A673 (cell line): ENCODE measurements at regions not wholly inside any gene's neighbourhood (a gene's known extent, or its start where the extent isn't known, plus 50 kb on each side); places are given as distances from the start of the nearest gene placed in this dataset.
"Not testable (repeated sequence)": the region's sequence is repeated elsewhere in the genome, so short reads cannot be mapped to it uniquely, and the experiment has no call there.

Experiments used
- BruUV-seq: library from RNA; stranded (reverse); fragments of 400-500 nt; replicated peaks from 2 replicates; lab custom pipeline; 2021; lab: Mats Ljungman, UMichigan
- CTCF ChIA-PET: fragments of 300-600 bp; sonication (Branson Sonifier 250); formaldehyde crosslinking; loops from one replicate; lab custom pipeline; 2022; ENCODE audit warnings: antibody characterized with exemption; lab: Charles Lee
- POLR2A ChIA-PET: fragments of 300-600 bp; sonication (Branson Sonifier 250); formaldehyde crosslinking; loops from one replicate; lab custom pipeline; 2022; ENCODE audit warnings: antibody characterized with exemption; ENCODE audit not compliant: low non-redundant PET; lab: Charles Lee
- DNase-seq: peaks from one replicate; pipeline ENCODE4 v3.0.0-alpha.2; 2015; ENCODE audit warnings: low spot score
- H3K27ac ChIP-seq: fragments of 200-600 bp; sonication (generic); 2 replicates; pipeline ENCODE4 v1.5.1; 2016; ENCODE audit warnings: mixed run types, low read depth, mild to moderate bottlenecking, mixed read lengths, antibody characterized with exemption, low read length; ENCODE audit not compliant: poor library complexity, severe bottlenecking
- H3K27me3 ChIP-seq: fragments of 200-600 bp; sonication (generic); replicated peaks from 2 replicates; pipeline ENCODE4 v1.6.1; 2017; ENCODE audit warnings: mixed run types, low read depth, mild to moderate bottlenecking, mixed read lengths, antibody characterized with exemption, low read length; ENCODE audit not compliant: insufficient read depth, poor library complexity
- H3K36me3 ChIP-seq: fragments of 200-600 bp; sonication (generic); 2 replicates; pipeline ENCODE4 v1.6.1; 2016; ENCODE audit warnings: mixed run types, mild to moderate bottlenecking, mixed read lengths, antibody characterized with exemption, low read length; ENCODE audit not compliant: insufficient read depth, poor library complexity, severe bottlenecking
- H3K4me1 ChIP-seq: fragments of 200-600 bp; sonication (generic); 2 replicates; pipeline ENCODE4 v1.6.1; 2017; ENCODE audit warnings: mixed run types, mild to moderate bottlenecking, mixed read lengths, antibody characterized with exemption, low read length; ENCODE audit not compliant: insufficient read depth, poor library complexity, severe bottlenecking
- H3K4me3 ChIP-seq: fragments of 200-600 bp; sonication (generic); 2 replicates; pipeline ENCODE4 v1.5.1; 2016; ENCODE audit warnings: low read depth, mixed run types, mild to moderate bottlenecking, mixed read lengths, low read length; ENCODE audit not compliant: poor library complexity, severe bottlenecking
- H3K9me3 ChIP-seq: fragments of 200-600 bp; sonication (generic); 2 replicates; pipeline ENCODE4 v1.6.1; 2016; ENCODE audit warnings: mixed run types, low read depth, mild to moderate bottlenecking, mixed read lengths, antibody characterized with exemption, low read length; ENCODE audit not compliant: poor library complexity, severe bottlenecking
- CTCF ChIP-seq: fragments of 300-800, 200-600 bp; sonication (generic); conservative IDR thresholded peaks from 2 replicates; pipeline ENCODE4 v1.5.1; 2017; ENCODE audit warnings: low read depth, mild to moderate bottlenecking, antibody characterized with exemption, low read length, moderate library complexity, mixed read lengths
- EZH2 ChIP-seq: fragments of 200-600 bp; sonication (generic); IDR thresholded peaks from 2 replicates; pipeline ENCODE4 v1.6.1; 2017; ENCODE audit warnings: borderline replicate concordance, low read depth, mild to moderate bottlenecking, mixed read lengths, antibody characterized with exemption, low read length; ENCODE audit not compliant: poor library complexity, severe bottlenecking
- intact Hi-C: fragments of 100-400 bp; cut with micrococcal nuclease; formaldehyde crosslinking; loops from one replicate; pipeline ENCODE4 v1.10.0; 2022; ENCODE audit not compliant: unreplicated experiment

GRCh38 chr2:44061876-44062275 lies 66.1 kb upstream of the LRPPRC start:
- CTCF ChIA-PET, result no interaction called here
- no peaks in the 10 kb centered on the region for H3K9me3 ChIP-seq

GRCh38 chr2:44063033-44063432 lies 67.2 kb upstream of the LRPPRC start:
- no peaks in the 10 kb centered on the region for H3K27me3 ChIP-seq
- H3K4me3 ChIP-seq, result no peak overlapping the region
- no peak overlapping the region for H3K27ac ChIP-seq
- no peaks in the 10 kb centered on the region for H3K4me1 ChIP-seq
- no TSS peak for BruUV-seq
- H3K9me3 ChIP-seq, result no peaks in the 10 kb centered on the region
- ChIA-PET POLR2A (no interaction called here), CTCF (no interaction called here)
- no peak for TF ChIP-seq CTCF
- TF ChIP-seq EZH2, result no peak
- DNase-seq, result no peak
- no peaks in the 10 kb centered on the region for H3K36me3 ChIP-seq
- intact Hi-C loops, result no loop called here

More at GRCh38 chr2:44061876-44062275, 66.1 kb upstream of the LRPPRC start:
- Histone ChIP-seq H3K36me3 (no peaks in the 10 kb centered on the region), H3K27ac (no peak overlapping the region), H3K4me3 (no peak overlapping the region), H3K4me1 (no peaks in the 10 kb centered on the region), H3K27me3 (no peaks in the 10 kb centered on the region)
- TF ChIP-seq EZH2 (no peak), CTCF (no peak)
- BruUV-seq, result no TSS peak
- DNase-seq, result no peak
- POLR2A ChIA-PET, result no interaction called here
- intact Hi-C loops, result no loop called here

- BruUV-seq, DNase-seq, H3K36me3 ChIP-seq, H3K9me3 ChIP-seq, intact Hi-C loops, H3K4me3 ChIP-seq, POLR2A ChIA-PET, H3K27me3 ChIP-seq, H3K27ac ChIP-seq, CTCF ChIA-PET, H3K4me1 ChIP-seq: not testable (repeated sequence)
Observed at GRCh38 chr2:44064281-44064680, 68.5 kb upstream of the LRPPRC start.

GRCh38 chr2:44067012-44067790 lies 71.4 kb upstream of the LRPPRC start:
- BruUV-seq, intact Hi-C loops, H3K9me3 ChIP-seq, H3K4me1 ChIP-seq, H3K4me3 ChIP-seq, DNase-seq, POLR2A ChIA-PET, CTCF ChIA-PET, H3K27me3 ChIP-seq, H3K27ac ChIP-seq, H3K36me3 ChIP-seq: not testable (repeated sequence)

- POLR2A ChIA-PET, H3K27ac ChIP-seq, H3K4me1 ChIP-seq, DNase-seq, H3K27me3 ChIP-seq, BruUV-seq, CTCF ChIA-PET, intact Hi-C loops, H3K9me3 ChIP-seq, H3K36me3 ChIP-seq, H3K4me3 ChIP-seq: not testable (repeated sequence)
Observed at GRCh38 chr2:44067791-44068181, 72.0 kb upstream of the LRPPRC start.
